ENCODE measurements at regions not wholly inside any gene's neighbourhood (a gene's known extent, or its start where the extent isn't known, plus 50 kb on each side); places are given as distances from the start of the nearest gene placed in this dataset.

DNA sequence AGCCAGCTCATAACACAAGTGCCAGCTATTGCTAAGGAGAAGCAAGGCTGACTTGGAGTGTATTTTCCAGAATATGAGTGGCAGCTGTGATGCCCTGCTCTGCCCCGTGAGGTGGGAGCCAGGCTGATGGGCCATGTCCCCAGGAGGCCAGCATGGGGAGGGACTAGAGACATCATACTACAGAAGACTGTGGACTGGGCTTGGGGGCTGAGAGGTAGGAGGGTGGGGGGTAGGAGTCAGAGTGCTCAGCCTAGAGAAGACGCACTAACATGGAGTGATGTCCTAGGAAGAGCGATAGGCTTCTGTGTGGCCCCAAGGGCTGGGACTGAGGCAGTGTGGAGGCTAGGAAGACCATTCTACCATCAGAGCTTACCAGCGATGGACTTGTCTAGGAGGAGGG lies 143.7 kb downstream of the WSCD1 start (continued):
- TF ChIP-seq, protein P1, sequence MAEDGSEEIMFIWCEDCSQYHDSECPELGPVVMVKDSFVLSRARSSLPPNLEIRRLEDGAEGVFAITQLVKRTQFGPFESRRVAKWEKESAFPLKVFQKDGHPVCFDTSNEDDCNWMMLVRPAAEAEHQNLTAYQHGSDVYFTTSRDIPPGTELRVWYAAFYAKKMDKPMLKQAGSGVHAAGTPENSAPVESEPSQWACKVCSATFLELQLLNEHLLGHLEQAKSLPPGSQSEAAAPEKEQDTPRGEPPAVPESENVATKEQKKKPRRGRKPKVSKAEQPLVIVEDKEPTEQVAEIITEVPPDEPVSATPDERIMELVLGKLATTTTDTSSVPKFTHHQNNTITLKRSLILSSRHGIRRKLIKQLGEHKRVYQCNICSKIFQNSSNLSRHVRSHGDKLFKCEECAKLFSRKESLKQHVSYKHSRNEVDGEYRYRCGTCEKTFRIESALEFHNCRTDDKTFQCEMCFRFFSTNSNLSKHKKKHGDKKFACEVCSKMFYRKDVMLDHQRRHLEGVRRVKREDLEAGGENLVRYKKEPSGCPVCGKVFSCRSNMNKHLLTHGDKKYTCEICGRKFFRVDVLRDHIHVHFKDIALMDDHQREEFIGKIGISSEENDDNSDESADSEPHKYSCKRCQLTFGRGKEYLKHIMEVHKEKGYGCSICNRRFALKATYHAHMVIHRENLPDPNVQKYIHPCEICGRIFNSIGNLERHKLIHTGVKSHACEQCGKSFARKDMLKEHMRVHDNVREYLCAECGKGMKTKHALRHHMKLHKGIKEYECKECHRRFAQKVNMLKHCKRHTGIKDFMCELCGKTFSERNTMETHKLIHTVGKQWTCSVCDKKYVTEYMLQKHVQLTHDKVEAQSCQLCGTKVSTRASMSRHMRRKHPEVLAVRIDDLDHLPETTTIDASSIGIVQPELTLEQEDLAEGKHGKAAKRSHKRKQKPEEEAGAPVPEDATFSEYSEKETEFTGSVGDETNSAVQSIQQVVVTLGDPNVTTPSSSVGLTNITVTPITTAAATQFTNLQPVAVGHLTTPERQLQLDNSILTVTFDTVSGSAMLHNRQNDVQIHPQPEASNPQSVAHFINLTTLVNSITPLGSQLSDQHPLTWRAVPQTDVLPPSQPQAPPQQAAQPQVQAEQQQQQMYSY (CRISPR knock-in tag; IDR thresholded peaks at IDR 0.05): no peak
- no peak for TF ChIP-seq KAT7 (CRISPR knock-in tag; IDR thresholded peaks at IDR 0.05; ENCODE audit: borderline replicate concordance)
- no peak for TF ChIP-seq ZNF121 (CRISPR knock-in tag; IDR thresholded peaks at IDR 0.05)
- TF ChIP-seq ATF1 (CRISPR knock-in tag; IDR thresholded peaks at IDR 0.05): no peak
- TF ChIP-seq RORB (CRISPR knock-in tag; IDR thresholded peaks at IDR 0.05): no peak
- TF ChIP-seq, protein P2, sequence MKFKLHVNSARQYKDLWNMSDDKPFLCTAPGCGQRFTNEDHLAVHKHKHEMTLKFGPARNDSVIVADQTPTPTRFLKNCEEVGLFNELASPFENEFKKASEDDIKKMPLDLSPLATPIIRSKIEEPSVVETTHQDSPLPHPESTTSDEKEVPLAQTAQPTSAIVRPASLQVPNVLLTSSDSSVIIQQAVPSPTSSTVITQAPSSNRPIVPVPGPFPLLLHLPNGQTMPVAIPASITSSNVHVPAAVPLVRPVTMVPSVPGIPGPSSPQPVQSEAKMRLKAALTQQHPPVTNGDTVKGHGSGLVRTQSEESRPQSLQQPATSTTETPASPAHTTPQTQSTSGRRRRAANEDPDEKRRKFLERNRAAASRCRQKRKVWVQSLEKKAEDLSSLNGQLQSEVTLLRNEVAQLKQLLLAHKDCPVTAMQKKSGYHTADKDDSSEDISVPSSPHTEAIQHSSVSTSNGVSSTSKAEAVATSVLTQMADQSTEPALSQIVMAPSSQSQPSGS (CRISPR knock-in tag; IDR thresholded peaks at IDR 0.05; ENCODE audit: borderline replicate concordance, low read depth): no peak
- no peak for TF ChIP-seq CBFB (CRISPR knock-in tag; IDR thresholded peaks at IDR 0.05; ENCODE audit: low read depth)

DNA sequence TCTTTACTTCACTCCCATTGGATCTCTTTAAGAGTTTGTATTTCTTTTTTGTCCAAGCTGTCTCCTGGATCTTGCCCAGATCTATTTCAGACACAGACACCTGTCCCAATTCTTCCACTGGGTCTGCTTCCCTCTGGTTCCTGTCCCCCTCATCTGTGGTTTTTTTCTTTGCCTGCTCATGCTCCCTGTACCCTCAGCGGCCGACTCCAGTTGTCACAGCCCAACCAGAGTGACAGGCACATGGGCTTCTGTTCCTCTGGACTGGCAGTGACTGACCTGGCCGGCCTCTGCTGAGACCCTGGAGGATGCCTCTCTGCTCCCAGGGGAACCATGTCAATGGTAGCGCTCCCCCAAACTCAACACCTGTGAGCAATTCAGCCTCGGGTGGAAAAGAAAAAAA lies 142.6 kb downstream of the WSCD1 start:
- ATAC-seq (no peak), DNase-seq (ENCODE audit: low spot score) (no peak)
- H3K4me1 Mint-ChIP-seq: peaks cover under 1% of the 10 kb centered on the region; the same call in 1 of the 2 replicates
- ChIA-PET CTCF (no interaction called here), POLR2A (interaction anchor here (0.6 kb wide), 1 partner anchor 295 kb away, joined by 3 read pairs; no protein-coding TSS in a partner anchor)
- TF ChIP-seq, protein P3, sequence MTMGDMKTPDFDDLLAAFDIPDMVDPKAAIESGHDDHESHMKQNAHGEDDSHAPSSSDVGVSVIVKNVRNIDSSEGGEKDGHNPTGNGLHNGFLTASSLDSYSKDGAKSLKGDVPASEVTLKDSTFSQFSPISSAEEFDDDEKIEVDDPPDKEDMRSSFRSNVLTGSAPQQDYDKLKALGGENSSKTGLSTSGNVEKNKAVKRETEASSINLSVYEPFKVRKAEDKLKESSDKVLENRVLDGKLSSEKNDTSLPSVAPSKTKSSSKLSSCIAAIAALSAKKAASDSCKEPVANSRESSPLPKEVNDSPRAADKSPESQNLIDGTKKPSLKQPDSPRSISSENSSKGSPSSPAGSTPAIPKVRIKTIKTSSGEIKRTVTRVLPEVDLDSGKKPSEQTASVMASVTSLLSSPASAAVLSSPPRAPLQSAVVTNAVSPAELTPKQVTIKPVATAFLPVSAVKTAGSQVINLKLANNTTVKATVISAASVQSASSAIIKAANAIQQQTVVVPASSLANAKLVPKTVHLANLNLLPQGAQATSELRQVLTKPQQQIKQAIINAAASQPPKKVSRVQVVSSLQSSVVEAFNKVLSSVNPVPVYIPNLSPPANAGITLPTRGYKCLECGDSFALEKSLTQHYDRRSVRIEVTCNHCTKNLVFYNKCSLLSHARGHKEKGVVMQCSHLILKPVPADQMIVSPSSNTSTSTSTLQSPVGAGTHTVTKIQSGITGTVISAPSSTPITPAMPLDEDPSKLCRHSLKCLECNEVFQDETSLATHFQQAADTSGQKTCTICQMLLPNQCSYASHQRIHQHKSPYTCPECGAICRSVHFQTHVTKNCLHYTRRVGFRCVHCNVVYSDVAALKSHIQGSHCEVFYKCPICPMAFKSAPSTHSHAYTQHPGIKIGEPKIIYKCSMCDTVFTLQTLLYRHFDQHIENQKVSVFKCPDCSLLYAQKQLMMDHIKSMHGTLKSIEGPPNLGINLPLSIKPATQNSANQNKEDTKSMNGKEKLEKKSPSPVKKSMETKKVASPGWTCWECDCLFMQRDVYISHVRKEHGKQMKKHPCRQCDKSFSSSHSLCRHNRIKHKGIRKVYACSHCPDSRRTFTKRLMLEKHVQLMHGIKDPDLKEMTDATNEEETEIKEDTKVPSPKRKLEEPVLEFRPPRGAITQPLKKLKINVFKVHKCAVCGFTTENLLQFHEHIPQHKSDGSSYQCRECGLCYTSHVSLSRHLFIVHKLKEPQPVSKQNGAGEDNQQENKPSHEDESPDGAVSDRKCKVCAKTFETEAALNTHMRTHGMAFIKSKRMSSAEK (CRISPR knock-in tag; IDR thresholded peaks at IDR 0.05; ENCODE audit: borderline replicate concordance): no peak
- TF ChIP-seq, protein P4, sequence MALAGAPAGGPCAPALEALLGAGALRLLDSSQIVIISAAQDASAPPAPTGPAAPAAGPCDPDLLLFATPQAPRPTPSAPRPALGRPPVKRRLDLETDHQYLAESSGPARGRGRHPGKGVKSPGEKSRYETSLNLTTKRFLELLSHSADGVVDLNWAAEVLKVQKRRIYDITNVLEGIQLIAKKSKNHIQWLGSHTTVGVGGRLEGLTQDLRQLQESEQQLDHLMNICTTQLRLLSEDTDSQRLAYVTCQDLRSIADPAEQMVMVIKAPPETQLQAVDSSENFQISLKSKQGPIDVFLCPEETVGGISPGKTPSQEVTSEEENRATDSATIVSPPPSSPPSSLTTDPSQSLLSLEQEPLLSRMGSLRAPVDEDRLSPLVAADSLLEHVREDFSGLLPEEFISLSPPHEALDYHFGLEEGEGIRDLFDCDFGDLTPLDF (CRISPR knock-in tag; IDR thresholded peaks at IDR 0.05): no peak
- TF ChIP-seq, protein P5, sequence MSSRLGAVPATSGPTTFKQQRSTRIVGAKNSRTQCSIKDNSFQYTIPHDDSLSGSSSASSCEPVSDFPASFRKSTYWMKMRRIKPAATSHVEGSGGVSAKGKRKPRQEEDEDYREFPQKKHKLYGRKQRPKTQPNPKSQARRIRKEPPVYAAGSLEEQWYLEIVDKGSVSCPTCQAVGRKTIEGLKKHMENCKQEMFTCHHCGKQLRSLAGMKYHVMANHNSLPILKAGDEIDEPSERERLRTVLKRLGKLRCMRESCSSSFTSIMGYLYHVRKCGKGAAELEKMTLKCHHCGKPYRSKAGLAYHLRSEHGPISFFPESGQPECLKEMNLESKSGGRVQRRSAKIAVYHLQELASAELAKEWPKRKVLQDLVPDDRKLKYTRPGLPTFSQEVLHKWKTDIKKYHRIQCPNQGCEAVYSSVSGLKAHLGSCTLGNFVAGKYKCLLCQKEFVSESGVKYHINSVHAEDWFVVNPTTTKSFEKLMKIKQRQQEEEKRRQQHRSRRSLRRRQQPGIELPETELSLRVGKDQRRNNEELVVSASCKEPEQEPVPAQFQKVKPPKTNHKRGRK (CRISPR knock-in tag; IDR thresholded peaks at IDR 0.05; ENCODE audit: borderline replicate concordance): no peak
- TF ChIP-seq, protein P6, sequence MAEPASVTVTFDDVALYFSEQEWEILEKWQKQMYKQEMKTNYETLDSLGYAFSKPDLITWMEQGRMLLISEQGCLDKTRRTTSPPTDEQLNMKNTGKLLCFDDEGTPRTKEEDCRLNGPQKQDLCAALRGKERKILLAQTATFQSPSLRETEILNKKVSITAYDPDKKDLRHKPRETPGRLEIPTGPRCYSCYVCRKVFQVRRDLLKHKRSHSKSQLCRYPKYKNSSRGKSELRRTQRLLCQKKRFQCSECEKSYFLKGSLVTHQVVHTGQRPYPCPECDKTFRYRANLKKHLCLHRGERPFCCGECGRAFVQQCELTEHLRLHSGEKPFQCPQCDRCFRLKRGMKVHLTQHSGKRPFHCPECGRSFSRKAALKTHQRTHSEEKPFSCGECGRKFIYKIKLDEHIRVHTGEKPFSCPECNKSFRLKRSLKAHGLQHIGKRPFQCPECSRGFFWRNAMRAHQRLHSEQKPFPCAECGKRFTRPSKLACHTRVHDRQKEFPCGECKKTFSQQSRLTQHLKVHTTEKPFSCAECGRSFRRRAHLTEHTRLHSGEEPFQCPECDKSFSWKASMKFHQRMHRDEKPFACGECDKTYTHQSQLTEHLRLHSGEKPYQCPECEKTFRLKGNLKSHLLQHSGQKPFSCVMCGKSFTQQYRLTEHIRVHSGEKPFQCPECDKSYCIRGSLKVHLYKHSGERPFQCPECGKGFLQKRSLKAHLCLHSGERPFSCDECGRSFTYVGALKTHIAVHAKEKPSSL (CRISPR knock-in tag; conservative IDR thresholded peaks at IDR 0.05): no peak
- TF ChIP-seq, protein P7, sequence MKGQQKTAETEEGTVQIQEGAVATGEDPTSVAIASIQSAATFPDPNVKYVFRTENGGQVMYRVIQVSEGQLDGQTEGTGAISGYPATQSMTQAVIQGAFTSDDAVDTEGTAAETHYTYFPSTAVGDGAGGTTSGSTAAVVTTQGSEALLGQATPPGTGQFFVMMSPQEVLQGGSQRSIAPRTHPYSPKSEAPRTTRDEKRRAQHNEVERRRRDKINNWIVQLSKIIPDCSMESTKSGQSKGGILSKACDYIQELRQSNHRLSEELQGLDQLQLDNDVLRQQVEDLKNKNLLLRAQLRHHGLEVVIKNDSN (CRISPR knock-in tag; IDR thresholded peaks at IDR 0.05): no peak
- H3K9me3 Mint-ChIP-seq: no peaks in the 10 kb centered on the region
- no peak overlapping the region for H3K27ac Mint-ChIP-seq
- no peaks in the 10 kb centered on the region for H3K27me3 Mint-ChIP-seq (ENCODE audit: low read depth)
- H3K36me3 Mint-ChIP-seq: no peaks in the 10 kb centered on the region
- no peak overlapping the region for H3K4me3 Mint-ChIP-seq
